GM12873 (cell line): ENCODE measurements at regions not wholly inside any gene's neighbourhood (a gene's known extent, or its start where the extent isn't known, plus 50 kb on each side); places are given as distances from the start of the nearest gene placed in this dataset.

Experiments
- CTCF ChIP-seq: IDR thresholded peaks from 2 replicates; pipeline ENCODE4 v1.5.1; 2012; ENCODE audit warnings: low read depth, mild to moderate bottlenecking, moderate library complexity, low read length, control low read depth; ENCODE audit not compliant: insufficient read depth; ENCODE audit errors: missing control alignments

- TF ChIP-seq CTCF: no peak
Observed at GRCh38 chr5:35337340-35338156, 107.3 kb upstream of the PRLR start.

GRCh38 chr5:35336230-35336629, 105.9 kb upstream of the PRLR start:
- no peak for TF ChIP-seq CTCF

GRCh38 chr5:35335752-35336151, 105.5 kb upstream of the PRLR start:
- no peak for TF ChIP-seq CTCF

GRCh38 chr5:35333366-35333765, 103.1 kb upstream of the PRLR start:
- no peak for TF ChIP-seq CTCF

- TF ChIP-seq CTCF: no peak
Observed at GRCh38 chr5:35331956-35332950, 102.0 kb upstream of the PRLR start.

- TF ChIP-seq CTCF: no peak
Observed at GRCh38 chr5:35325836-35326235, 95.5 kb upstream of the PRLR start.

GRCh38 chr5:35324679-35325078, 94.4 kb upstream of the PRLR start:
- no peak for TF ChIP-seq CTCF
